Mesothelial cell of epicardium (in vitro differentiated cells): ENCODE measurements at regions not wholly inside any gene's neighbourhood (a gene's known extent, or its start where the extent isn't known, plus 50 kb on each side); places are given as distances from the start of the nearest gene placed in this dataset.
"Not testable (repeated sequence)": the region's sequence is repeated elsewhere in the genome, so short reads cannot be mapped to it uniquely, and the experiment has no call there.

Experiments
- DNase-seq, 2 experiments: peaks; one replicate each; pipeline ENCODE4 v3.0.0; 2021; ENCODE audit warnings: low spot score in 2 of 2; ENCODE audit not compliant: unreplicated experiment in 2 of 2
- H3K27ac Mint-ChIP-seq: 2 replicates; pipeline ENCODE4 v1.8.0; 2021; ENCODE audit warnings: mixed read lengths
- H3K27me3 Mint-ChIP-seq: 2 replicates; pipeline ENCODE4 v1.8.0; 2021; ENCODE audit warnings: low read depth, mixed read lengths
- H3K36me3 Mint-ChIP-seq: 2 replicates; pipeline ENCODE4 v1.8.0; 2021; ENCODE audit warnings: mixed read lengths
- H3K4me1 Mint-ChIP-seq: 2 replicates; pipeline ENCODE4 v1.8.0; 2021; ENCODE audit warnings: mixed read lengths
- H3K4me3 Mint-ChIP-seq: 2 replicates; pipeline ENCODE4 v1.8.0; 2021; ENCODE audit warnings: mild to moderate bottlenecking, moderate library complexity, mixed read lengths
- H3K9me3 Mint-ChIP-seq: 2 replicates; pipeline ENCODE4 v1.8.0; 2021; ENCODE audit warnings: mixed read lengths
- CTCF ChIP-seq: fragments of 200-600 bp; sonication (generic); IDR thresholded peaks from one replicate; pipeline ENCODE4 v1.5.0; 2021; ENCODE audit warnings: antibody characterized with exemption; ENCODE audit not compliant: unreplicated experiment

- Mint-ChIP-seq H3K36me3 (no peaks in the 10 kb centered on the region), H3K27ac (no peak overlapping the region), H3K4me3 (no peak overlapping the region), H3K9me3 (peaks cover 10% of the 10 kb centered on the region), H3K4me1 (no peaks in the 10 kb centered on the region), H3K27me3 (no peaks in the 10 kb centered on the region)
- TF ChIP-seq CTCF = no peak
- DNase-seq = no peak
These were observed 1909.5 kb upstream of the CDH9 start for GRCh38 chr5:28947865-28948264.

- Mint-ChIP-seq H3K27me3 (no peaks in the 10 kb centered on the region), H3K9me3 (no peaks in the 10 kb centered on the region), H3K27ac (no peak overlapping the region), H3K36me3 (no peaks in the 10 kb centered on the region), H3K4me3 (no peak overlapping the region), H3K4me1 (no peaks in the 10 kb centered on the region)
- TF ChIP-seq CTCF = no peak
- DNase-seq = no peak
These were observed 1907.5 kb upstream of the CDH9 start for GRCh38 chr5:28945859-28946258.

- H3K9me3 Mint-ChIP-seq = peaks cover 16% of the 10 kb centered on the region
- H3K4me3 Mint-ChIP-seq, H3K36me3 Mint-ChIP-seq, H3K27me3 Mint-ChIP-seq, DNase-seq, H3K4me1 Mint-ChIP-seq, H3K27ac Mint-ChIP-seq: not testable (repeated sequence)
These were observed 1891.0 kb upstream of the CDH9 start for GRCh38 chr5:28929366-28929765.

GRCh38 chr5:28928327-28928790, 1890.0 kb upstream of the CDH9 start:
- not testable (repeated sequence) for H3K27ac Mint-ChIP-seq, H3K4me1 Mint-ChIP-seq, H3K4me3 Mint-ChIP-seq, H3K36me3 Mint-ChIP-seq, H3K27me3 Mint-ChIP-seq, DNase-seq
- H3K9me3 Mint-ChIP-seq = peaks cover 16% of the 10 kb centered on the region

GRCh38 chr5:28927559-28928326, 1889.4 kb upstream of the CDH9 start:
- no peak for DNase-seq
- Mint-ChIP-seq H3K9me3 (peaks cover 16% of the 10 kb centered on the region), H3K27ac (no peak overlapping the region), H3K4me3 (no peak overlapping the region), H3K4me1 (peaks cover 6% of the 10 kb centered on the region), H3K36me3 (peaks cover 3% of the 10 kb centered on the region), H3K27me3 (no peaks in the 10 kb centered on the region)
- no peak for TF ChIP-seq CTCF

GRCh38 chr5:28926422-28926821, 1888.0 kb upstream of the CDH9 start:
- Mint-ChIP-seq H3K4me3 (no peak overlapping the region), H3K27me3 (no peaks in the 10 kb centered on the region), H3K36me3 (peaks cover 3% of the 10 kb centered on the region)

More at GRCh38 chr5:28926422-28926821, 1888.0 kb upstream of the CDH9 start:
- no peak for DNase-seq
- TF ChIP-seq CTCF = no peak
- Mint-ChIP-seq H3K4me1 (peaks cover 6% of the 10 kb centered on the region), H3K9me3 (peaks cover 16% of the 10 kb centered on the region), H3K27ac (no peak overlapping the region)
